Right lobe of liver (tissue), 4 donors: ENCODE measurements at regions not wholly inside any gene's neighbourhood (a gene's known extent, or its start where the extent isn't known, plus 50 kb on each side); places are given as distances from the start of the nearest gene placed in this dataset.

Experiments
- POLR2A ChIP-seq: fragments of 450-650 bp; IDR thresholded peaks from one replicate; pipeline ENCODE4 v1.6.1; 2017; ENCODE audit warnings: antibody characterized with exemption, mild to moderate bottlenecking
- TF ChIP-seq, protein P1 (sequence below), 4 donors: fragments of 200-600 bp in 3 of 4; fragments of 450-650 bp in 1 of 4; IDR thresholded peaks; one replicate each; pipeline versions ENCODE4 v1.5.1 to v1.8.0; 2016 to 2022; ENCODE audit warnings: antibody characterized with exemption in 4 of 4, mild to moderate bottlenecking in 2 of 4
- donor health status: DM: no; HTN: no; CAD: no.
- donor health status: DM: no; HTN: no; CAD: no.
- donor health status: DM: no; HTN: yes; CAD: no.

DNA sequence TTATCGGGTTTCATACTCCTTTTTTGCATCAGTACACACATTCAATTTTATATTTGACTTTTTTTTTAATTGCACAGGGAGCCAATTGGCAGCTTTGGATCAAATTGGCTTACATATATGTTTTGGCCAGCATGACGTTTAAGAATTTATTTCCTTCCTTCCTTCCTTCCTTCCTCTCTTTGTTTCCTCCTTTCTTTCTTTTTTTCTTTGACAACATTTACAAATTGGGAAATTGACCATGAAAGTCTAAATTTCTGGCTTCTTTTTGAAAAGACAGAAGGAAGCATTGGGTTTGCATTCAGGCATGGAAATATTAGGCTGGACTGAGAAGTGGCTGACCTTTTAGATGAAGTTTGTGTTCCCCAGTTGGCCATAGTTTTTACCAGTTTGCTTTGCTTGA lies 103.4 kb upstream of the IGSF10 start:
- TF ChIP-seq, protein P1, sequence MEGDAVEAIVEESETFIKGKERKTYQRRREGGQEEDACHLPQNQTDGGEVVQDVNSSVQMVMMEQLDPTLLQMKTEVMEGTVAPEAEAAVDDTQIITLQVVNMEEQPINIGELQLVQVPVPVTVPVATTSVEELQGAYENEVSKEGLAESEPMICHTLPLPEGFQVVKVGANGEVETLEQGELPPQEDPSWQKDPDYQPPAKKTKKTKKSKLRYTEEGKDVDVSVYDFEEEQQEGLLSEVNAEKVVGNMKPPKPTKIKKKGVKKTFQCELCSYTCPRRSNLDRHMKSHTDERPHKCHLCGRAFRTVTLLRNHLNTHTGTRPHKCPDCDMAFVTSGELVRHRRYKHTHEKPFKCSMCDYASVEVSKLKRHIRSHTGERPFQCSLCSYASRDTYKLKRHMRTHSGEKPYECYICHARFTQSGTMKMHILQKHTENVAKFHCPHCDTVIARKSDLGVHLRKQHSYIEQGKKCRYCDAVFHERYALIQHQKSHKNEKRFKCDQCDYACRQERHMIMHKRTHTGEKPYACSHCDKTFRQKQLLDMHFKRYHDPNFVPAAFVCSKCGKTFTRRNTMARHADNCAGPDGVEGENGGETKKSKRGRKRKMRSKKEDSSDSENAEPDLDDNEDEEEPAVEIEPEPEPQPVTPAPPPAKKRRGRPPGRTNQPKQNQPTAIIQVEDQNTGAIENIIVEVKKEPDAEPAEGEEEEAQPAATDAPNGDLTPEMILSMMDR (IDR thresholded peaks at IDR 0.05): no peak
- TF ChIP-seq POLR2A: no peak
